Pancreas (tissue), 10 donors: ENCODE measurements at regions not wholly inside any gene's neighbourhood (a gene's known extent, or its start where the extent isn't known, plus 50 kb on each side); places are given as distances from the start of the nearest gene placed in this dataset.
"Not testable (repeated sequence)": the region's sequence is repeated elsewhere in the genome, so short reads cannot be mapped to it uniquely, and the experiment has no call there.

Experiments
- ATAC-seq, 4 donors: fragments of 200-7000 bp; cut with Tn5 transposase; one replicate each; pipeline versions ENCODE4 v1.8.0 to v1.9.1; 2020; ENCODE audit warnings: mild to moderate bottlenecking in 4 of 4, moderate library complexity in 4 of 4
- DNase-seq, 6 donors: peaks; one replicate each; pipeline ENCODE4 v3.0.0-alpha.2; 2020
- FAIRE-seq: peaks from 2 replicates; lab custom pipeline; 2012; peaks lifted over from hg19 to GRCh38; lab: Jason Lieb, UNC
- H3K27ac ChIP-seq, 4 donors: fragments of 200-600 bp; sonication (generic); 1 replicate in 3 of 4; 2 replicates in 1 of 4; pipeline versions ENCODE4 v1.5.0 to v1.8.0; 2020
- H3K27me3 ChIP-seq, 4 donors: fragments of 200-600 bp; one replicate each; pipeline ENCODE4 v1.8.0; 2021
- H3K36me3 ChIP-seq, 3 donors: fragments of 200-600 bp; sonication (generic) in 1 of 3; one replicate each; pipeline versions ENCODE4 v1.5.0 to v1.8.0; 2020 to 2021
- H3K4me1 ChIP-seq, 3 donors: fragments of 200-600 bp; one replicate each; pipeline ENCODE4 v1.8.0; 2021
- H3K4me3 ChIP-seq, 4 donors: fragments of 200-600 bp; sonication (generic) in 2 of 4; one replicate each; pipeline versions ENCODE4 v1.5.0 to v1.8.0; 2020 to 2021
- H3K9me3 ChIP-seq, 4 donors: fragments of 200-600 bp; one replicate each; pipeline ENCODE4 v1.8.0; 2021
- CTCF ChIP-seq, 4 donors: fragments of 200-600 bp; sonication (generic) in 3 of 4; IDR thresholded peaks; one replicate each; pipeline versions ENCODE4 v1.5.0 to v1.8.0; 2021; ENCODE audit warnings: antibody characterized with exemption in 4 of 4
- WGBS, 2 donors: extraction: QIAGEN DNeasy Blood & Tissue Kit; methylation state at CpG; one replicate each; pipeline ENCODE4 v1.1.7; 2013; 5-methylcytosine and 5-hydroxymethylcytosine counted together
- intact Hi-C, 3 donors: fragments of 100-400 bp; cut with DNase I; formaldehyde crosslinking; loops; one replicate each; pipeline versions ENCODE4 v1.11.1 to v1.14.2; 2022
- donor health status: healthy with polysubstance abuse.
- donor health status: DM: no; HTN: no; CAD: no; lungs with moderate emphysema.
- donor health status: DM: no; HTN: no; CAD: no.
- donor health status: control.
- donor health status: control.
- donor health status: Bipolar disorder and iron deficiency.
- donor health status: DM: yes; HTN: yes; CAD: no.
- donor health status: DM: no; HTN: no; CAD: no.
- donor health status: DM: no; HTN: no; CAD: no.
- donor health status: DM: yes; HTN: yes; CAD: no.

DNA sequence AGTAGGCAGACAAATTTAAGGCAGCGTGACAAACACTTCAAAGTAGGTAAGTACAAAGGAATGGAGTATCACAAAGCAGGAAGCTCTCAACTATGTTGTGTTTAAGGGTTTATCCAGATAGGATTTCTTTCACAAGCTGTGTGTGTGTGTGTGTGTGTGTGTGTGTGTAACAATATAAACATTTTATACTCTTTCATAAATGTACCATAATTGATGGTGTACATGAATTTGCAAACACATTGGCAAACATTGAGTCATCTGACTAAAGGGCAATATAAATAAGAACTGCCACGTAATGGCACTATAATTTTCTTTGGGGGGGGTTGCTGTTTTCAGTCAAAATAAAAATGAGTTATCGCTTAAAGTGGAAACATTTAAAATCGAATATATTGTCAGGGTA, 1004.4 kb upstream of the DDX18 start:
- H3K4me3 ChIP-seq = no peak overlapping the region
- intact Hi-C loops = no loop called here
- no peak for TF ChIP-seq CTCF (IDR thresholded peaks at IDR 0.05)
- no peaks in the 10 kb centered on the region for H3K27me3 ChIP-seq
- no peaks in the 10 kb centered on the region for H3K9me3 ChIP-seq
- ATAC-seq = no peak
- H3K36me3 ChIP-seq = no peaks in the 10 kb centered on the region
- no peaks in the 10 kb centered on the region for H3K4me1 ChIP-seq
- DNase-seq = no peak
- H3K27ac ChIP-seq = no peak overlapping the region
- 48 to 62% methylated on average over 4 of the region's 4 CpGs for WGBS, 2 donors
- FAIRE-seq = no peak

GRCh38 chr2:116810645-116811044, 1003.8 kb upstream of the DDX18 start:
- Histone ChIP-seq H3K4me1 (no peaks in the 10 kb centered on the region), H3K4me3 (no peak overlapping the region), H3K27ac (no peak overlapping the region), H3K36me3 (no peaks in the 10 kb centered on the region), H3K27me3 (no peaks in the 10 kb centered on the region), H3K9me3 (no peaks in the 10 kb centered on the region)
- 29 to 48% methylated on average over 1 of the region's 1 CpG for WGBS, 2 donors
- FAIRE-seq (no peak), DNase-seq (no peak), ATAC-seq (no peak)
- intact Hi-C loops = no loop called here
- no peak for TF ChIP-seq CTCF (IDR thresholded peaks at IDR 0.05)

GRCh38 chr2:116819355-116819754, 995.1 kb upstream of the DDX18 start:
- intact Hi-C loops = no loop called here
- Histone ChIP-seq H3K4me3 (no peak overlapping the region), H3K27ac (no peak overlapping the region), H3K36me3 (no peaks in the 10 kb centered on the region), H3K4me1 (no peaks in the 10 kb centered on the region), H3K27me3 (no peaks in the 10 kb centered on the region), H3K9me3 (no peaks in the 10 kb centered on the region)
- DNase-seq = no peak
- no peak for FAIRE-seq
- ATAC-seq = no peak
- TF ChIP-seq CTCF (IDR thresholded peaks at IDR 0.05) = no peak

- intact Hi-C loops = no loop called here
- no peak for TF ChIP-seq CTCF (IDR thresholded peaks at IDR 0.05)
- FAIRE-seq (no peak), DNase-seq (no peak), ATAC-seq (no peak)
- no peaks in the 10 kb centered on the region for H3K4me1 ChIP-seq
- no peaks in the 10 kb centered on the region for H3K9me3 ChIP-seq
- no peaks in the 10 kb centered on the region for H3K27me3 ChIP-seq
- H3K36me3 ChIP-seq = no peaks in the 10 kb centered on the region
- no peak overlapping the region for H3K27ac ChIP-seq
- 37 to 46% methylated on average over 1 of the region's 1 CpG for WGBS, 2 donors
- H3K4me3 ChIP-seq = no peak overlapping the region
Measured at GRCh38 chr2:116820986-116821385, 993.5 kb upstream of the DDX18 start.

GRCh38 chr2:116829543-116829942, 984.9 kb upstream of the DDX18 start:
- FAIRE-seq, H3K4me1 ChIP-seq, ATAC-seq, H3K9me3 ChIP-seq, DNase-seq, H3K4me3 ChIP-seq, H3K27ac ChIP-seq, intact Hi-C loops, H3K27me3 ChIP-seq, H3K36me3 ChIP-seq: not testable (repeated sequence)
- 78 to 87% methylated on average over 16 of the region's 16 CpGs for WGBS, 2 donors

- ATAC-seq = no peak
- H3K4me1 ChIP-seq = no peaks in the 10 kb centered on the region
- intact Hi-C loops = no loop called here
- H3K27me3 ChIP-seq = no peaks in the 10 kb centered on the region
- H3K36me3 ChIP-seq = no peaks in the 10 kb centered on the region
- H3K9me3 ChIP-seq = no peaks in the 10 kb centered on the region
- 54 to 66% methylated on average over 2 of the region's 2 CpGs for WGBS, 2 donors
- H3K4me3 ChIP-seq = no peak overlapping the region
- no peak for DNase-seq
- H3K27ac ChIP-seq = no peak overlapping the region
- no peak for TF ChIP-seq CTCF (IDR thresholded peaks at IDR 0.05)
- FAIRE-seq = no peak
Measured at GRCh38 chr2:116832148-116832547, 982.3 kb upstream of the DDX18 start.
